Osteoblast (primary cell): ENCODE measurements at regions not wholly inside any gene's neighbourhood (a gene's known extent, or its start where the extent isn't known, plus 50 kb on each side); places are given as distances from the start of the nearest gene placed in this dataset.
A peak's percentile ranks its signal among the peaks of the same experiment; 100 is the strongest.

Source experiments
- DNase-seq: peaks from one replicate; pipeline ENCODE4 v3.0.0; 2011; ENCODE audit warnings: low spot score, mixed read lengths; ENCODE audit not compliant: insufficient read length; ENCODE audit errors: missing footprints
- H2AFZ ChIP-seq: 2 replicates; pipeline ENCODE4 v1.6.0; 2011; ENCODE audit warnings: mild to moderate bottlenecking, low read length
- H3K27ac ChIP-seq: 2 replicates; pipeline ENCODE4 v1.5.1; 2011; ENCODE audit warnings: mild to moderate bottlenecking, low read depth, low read length, moderate library complexity
- H3K27me3 ChIP-seq: 2 replicates; pipeline ENCODE4 v1.6.0; 2012; ENCODE audit warnings: mild to moderate bottlenecking, control low read depth, inconsistent platforms, low read length, moderate library complexity; ENCODE audit not compliant: insufficient read depth
- H3K36me3 ChIP-seq: 2 replicates; pipeline ENCODE4 v1.5.1; 2011; ENCODE audit warnings: mild to moderate bottlenecking, low read length, control low read depth, moderate library complexity; ENCODE audit not compliant: insufficient read depth
- H3K4me1 ChIP-seq: 2 replicates; pipeline ENCODE4 v1.5.1; 2011; ENCODE audit warnings: mild to moderate bottlenecking, low read length, control low read depth, moderate library complexity; ENCODE audit not compliant: insufficient read depth
- H3K4me2 ChIP-seq: 2 replicates; pipeline ENCODE4 v1.6.0; 2011; ENCODE audit warnings: mild to moderate bottlenecking, low read length; ENCODE audit not compliant: insufficient read depth
- H3K4me3 ChIP-seq: fragments of 200-600 bp; sonication (generic); 3 replicates; pipeline ENCODE4 v1.5.1; 2012; ENCODE audit warnings: mild to moderate bottlenecking, low read length, inconsistent platforms; ENCODE audit not compliant: insufficient read depth
- H3K79me2 ChIP-seq: 2 replicates; pipeline ENCODE4 v1.6.0; 2012; ENCODE audit warnings: mild to moderate bottlenecking, low read length, control low read depth, inconsistent platforms; ENCODE audit not compliant: insufficient read depth
- H3K9me3 ChIP-seq: 2 replicates; pipeline ENCODE4 v1.5.1; 2011; ENCODE audit warnings: low read depth, low read length, control low read depth
- H4K20me1 ChIP-seq: 2 replicates; pipeline ENCODE4 v1.6.0; 2012; ENCODE audit warnings: mild to moderate bottlenecking, low read length, control low read depth; ENCODE audit not compliant: insufficient read depth
- TF ChIP-seq, protein P1 (sequence below): IDR thresholded peaks from 2 replicates; pipeline ENCODE4 v1.5.1; 2011; ENCODE audit warnings: mild to moderate bottlenecking, low read depth, low read length, moderate library complexity; ENCODE audit errors: extremely low read depth

DNA sequence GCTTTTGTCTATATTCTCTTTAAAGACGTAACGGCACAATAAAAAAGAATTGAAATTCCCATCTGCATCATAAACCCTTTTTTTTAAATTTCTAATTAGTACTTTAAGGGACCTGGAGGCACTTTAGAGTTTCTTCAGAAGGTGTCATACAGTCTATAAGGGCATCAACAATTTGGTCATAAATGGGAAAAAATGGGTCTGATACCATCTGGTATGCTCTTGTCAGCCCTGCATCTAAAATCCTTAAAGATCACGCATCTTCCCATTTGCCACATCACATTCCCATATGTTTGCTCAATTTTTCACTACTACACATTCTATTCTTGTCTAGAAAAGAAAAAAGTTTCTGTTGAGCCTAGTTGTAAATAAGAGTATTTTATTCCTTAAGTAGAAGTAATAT lies 53.8 kb downstream of the COX7C start:
- Histone ChIP-seq H3K36me3 (no peaks in the 10 kb centered on the region), H2AFZ (no peak overlapping the region), H3K79me2 (no peaks in the 10 kb centered on the region), H3K27me3 (no peaks in the 10 kb centered on the region), H3K4me1 (no peaks in the 10 kb centered on the region), H3K4me2 (no peak overlapping the region), H3K27ac (no peak overlapping the region), H4K20me1 (no peaks in the 10 kb centered on the region), H3K4me3 (no peak overlapping the region), H3K9me3 (no peaks in the 10 kb centered on the region)
- TF ChIP-seq, protein P1, sequence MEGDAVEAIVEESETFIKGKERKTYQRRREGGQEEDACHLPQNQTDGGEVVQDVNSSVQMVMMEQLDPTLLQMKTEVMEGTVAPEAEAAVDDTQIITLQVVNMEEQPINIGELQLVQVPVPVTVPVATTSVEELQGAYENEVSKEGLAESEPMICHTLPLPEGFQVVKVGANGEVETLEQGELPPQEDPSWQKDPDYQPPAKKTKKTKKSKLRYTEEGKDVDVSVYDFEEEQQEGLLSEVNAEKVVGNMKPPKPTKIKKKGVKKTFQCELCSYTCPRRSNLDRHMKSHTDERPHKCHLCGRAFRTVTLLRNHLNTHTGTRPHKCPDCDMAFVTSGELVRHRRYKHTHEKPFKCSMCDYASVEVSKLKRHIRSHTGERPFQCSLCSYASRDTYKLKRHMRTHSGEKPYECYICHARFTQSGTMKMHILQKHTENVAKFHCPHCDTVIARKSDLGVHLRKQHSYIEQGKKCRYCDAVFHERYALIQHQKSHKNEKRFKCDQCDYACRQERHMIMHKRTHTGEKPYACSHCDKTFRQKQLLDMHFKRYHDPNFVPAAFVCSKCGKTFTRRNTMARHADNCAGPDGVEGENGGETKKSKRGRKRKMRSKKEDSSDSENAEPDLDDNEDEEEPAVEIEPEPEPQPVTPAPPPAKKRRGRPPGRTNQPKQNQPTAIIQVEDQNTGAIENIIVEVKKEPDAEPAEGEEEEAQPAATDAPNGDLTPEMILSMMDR, result no peak
- DNase-seq, result no peak

DNA sequence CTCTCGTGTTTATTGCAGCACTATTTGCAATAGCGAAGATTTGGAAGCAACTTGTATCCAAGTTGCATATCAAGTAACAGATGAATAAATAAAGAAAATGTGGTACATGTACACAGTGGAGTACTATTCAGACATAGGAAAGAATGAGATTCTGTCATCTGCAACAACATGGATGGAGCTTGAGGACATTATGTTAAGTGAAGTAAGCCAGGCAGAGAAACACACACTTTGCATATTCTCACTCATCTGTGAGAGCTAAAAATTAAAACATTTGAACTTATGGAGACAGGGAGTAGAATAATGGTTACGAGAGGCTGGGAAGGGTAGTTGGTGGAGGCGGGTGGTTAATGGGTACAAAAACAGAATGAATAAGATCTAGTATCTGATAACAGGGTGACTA lies 56.3 kb downstream of the COX7C start:
- Histone ChIP-seq H3K27me3 (no peaks in the 10 kb centered on the region), H3K4me1 (no peaks in the 10 kb centered on the region), H3K27ac (no peak overlapping the region), H3K4me2 (no peak overlapping the region), H3K9me3 (no peaks in the 10 kb centered on the region), H2AFZ (no peak overlapping the region), H3K36me3 (no peaks in the 10 kb centered on the region), H3K79me2 (no peaks in the 10 kb centered on the region), H3K4me3 (no peak overlapping the region), H4K20me1 (no peaks in the 10 kb centered on the region)
- TF ChIP-seq, protein P1, result no peak
- DNase-seq, result no peak

DNA sequence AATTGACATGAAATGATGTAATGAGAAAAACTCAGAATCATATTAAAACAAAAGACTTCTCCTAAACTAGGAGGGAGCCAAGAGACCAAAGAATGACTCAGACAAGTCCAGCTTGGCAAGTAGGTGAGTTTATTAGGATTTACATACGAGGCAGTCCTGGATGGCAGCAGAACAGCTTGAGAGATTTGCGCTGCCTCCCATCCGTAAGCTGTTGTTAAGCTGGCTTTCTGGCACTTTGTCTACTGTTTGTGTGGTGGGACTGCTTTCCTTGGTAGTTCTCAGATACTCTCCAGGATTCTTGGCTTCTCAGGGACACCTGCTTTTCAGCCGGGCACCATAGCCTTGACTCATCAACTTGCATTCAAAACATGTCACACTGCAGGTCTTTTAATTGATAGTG lies 57.6 kb downstream of the COX7C start:
- H3K27me3 ChIP-seq, result no peaks in the 10 kb centered on the region
- no peak overlapping the region for H3K27ac ChIP-seq
- DNase-seq, result no peak
- no peak overlapping the region for H3K4me3 ChIP-seq
- peaks cover 5% of the 10 kb centered on the region for H3K4me1 ChIP-seq
- TF ChIP-seq, protein P1, result no peak
- no peaks in the 10 kb centered on the region for H3K36me3 ChIP-seq
- H3K9me3 ChIP-seq, result no peaks in the 10 kb centered on the region
- no peaks in the 10 kb centered on the region for H3K79me2 ChIP-seq
- no peak overlapping the region for H3K4me2 ChIP-seq
- H4K20me1 ChIP-seq, result no peaks in the 10 kb centered on the region
- no peak overlapping the region for H2AFZ ChIP-seq

DNA sequence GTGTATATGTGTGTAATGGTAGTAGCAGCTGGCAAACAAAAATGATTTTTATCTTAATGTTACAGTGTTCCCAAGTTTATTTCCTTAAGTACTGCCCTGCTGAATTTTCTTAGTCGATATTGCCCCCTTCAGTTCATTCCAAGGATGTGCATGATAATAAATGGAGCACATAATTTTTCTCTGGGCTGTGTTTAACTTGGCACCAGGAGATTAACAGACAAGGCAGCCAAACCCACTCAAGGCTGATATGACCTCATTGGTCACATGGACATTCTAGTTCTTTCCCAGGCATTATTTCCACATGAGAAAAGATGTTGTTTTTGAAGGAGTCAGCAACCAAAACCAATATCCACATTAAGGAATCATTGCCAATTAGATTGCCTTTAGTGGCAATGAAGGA lies 61.8 kb downstream of the COX7C start:
- TF ChIP-seq, protein P1, result peak; percentile 76
- peak overlapping the region; percentile 58 for H3K27ac ChIP-seq
- peak; percentile 60 for DNase-seq
- H2AFZ ChIP-seq, result no peak overlapping the region
- no peak overlapping the region for H3K4me2 ChIP-seq
- no peaks in the 10 kb centered on the region for H3K79me2 ChIP-seq
- H3K4me3 ChIP-seq, result no peak overlapping the region
- no peaks in the 10 kb centered on the region for H3K36me3 ChIP-seq
- H3K4me1 ChIP-seq, result peaks cover 5% of the 10 kb centered on the region
- H3K9me3 ChIP-seq, result no peaks in the 10 kb centered on the region
- H4K20me1 ChIP-seq, result no peaks in the 10 kb centered on the region
- H3K27me3 ChIP-seq, result no peaks in the 10 kb centered on the region
